Heart left ventricle (tissue), 16 donors: ENCODE measurements at regions not wholly inside any gene's neighbourhood (a gene's known extent, or its start where the extent isn't known, plus 50 kb on each side); places are given as distances from the start of the nearest gene placed in this dataset.

Experiments used
- ATAC-seq, 4 donors: fragments of 200-7000 bp; cut with Tn5 transposase; one replicate each; pipeline ENCODE4 v1.9.1; 2020 to 2022; ENCODE audit warnings: moderate library complexity in 4 of 4, mild to moderate bottlenecking in 3 of 4, moderate number of reproducible peaks in 1 of 4
- DNase-seq, 5 donors: peaks; one replicate each; pipeline ENCODE4 v3.0.0-alpha.2; 2020
- H3K27ac ChIP-seq, 12 donors: fragments of 200-600 bp; sonication (generic) in 4 of 12; one replicate each; pipeline versions ENCODE4 v1.5.0 to v1.8.0; 2016 to 2022; ENCODE audit warnings: mild to moderate bottlenecking in 2 of 12
- H3K27me3 ChIP-seq, 9 donors: fragments of 200-600 bp; sonication (generic) in 2 of 9; one replicate each; pipeline versions ENCODE4 v1.5.1 to v1.8.0; 2016 to 2022; ENCODE audit warnings: mild to moderate bottlenecking in 3 of 9
- H3K36me3 ChIP-seq, 9 donors: fragments of 200-600 bp; sonication (generic) in 2 of 9; one replicate each; pipeline versions ENCODE4 v1.5.0 to v1.8.0; 2018 to 2022; ENCODE audit warnings: mild to moderate bottlenecking in 2 of 9
- H3K4me1 ChIP-seq, 12 donors: fragments of 200-600 bp; sonication (generic) in 4 of 12; one replicate each; pipeline versions ENCODE4 v1.5.0 to v1.8.0; 2016 to 2022; ENCODE audit warnings: mild to moderate bottlenecking in 3 of 12
- H3K4me3 ChIP-seq, 12 donors: fragments of 200-600 bp; sonication (generic) in 4 of 12; one replicate each; pipeline versions ENCODE4 v1.5.0 to v1.8.0; 2017 to 2022; ENCODE audit warnings: mild to moderate bottlenecking in 9 of 12, moderate library complexity in 4 of 12
- H3K9me3 ChIP-seq, 12 donors: fragments of 200-600 bp; sonication (generic) in 4 of 12; one replicate each; pipeline versions ENCODE4 v1.5.0 to v1.8.0; 2016 to 2022; ENCODE audit warnings: mild to moderate bottlenecking in 1 of 12
- POLR2A ChIP-seq, 2 donors: fragments of 450-650 bp; IDR thresholded peaks; one replicate each; pipeline ENCODE4 v1.6.1; 2017; ENCODE audit warnings: antibody characterized with exemption in 2 of 2, mild to moderate bottlenecking in 2 of 2, moderate library complexity in 2 of 2
- WGBS, 4 donors: extraction: QIAGEN DNeasy Blood & Tissue Kit in 2 of 4; methylation state at CpG; one replicate each; pipeline versions ENCODE4 v1.1.5 to v1.1.7; 2013 to 2018; 5-methylcytosine and 5-hydroxymethylcytosine counted together
- intact Hi-C, 10 donors: fragments of 100-400 bp; cut with DNase I; formaldehyde crosslinking; loops; one replicate each; pipeline versions ENCODE4 v1.11.1 to v1.14.2; 2022
- TF ChIP-seq, protein P1 (sequence below), 12 donors: fragments of 200-600 bp; sonication (generic) in 4 of 12; IDR thresholded peaks; one replicate each; pipeline versions ENCODE4 v1.5.0 to v1.8.0; 2018 to 2022; ENCODE audit warnings: antibody characterized with exemption in 12 of 12, mild to moderate bottlenecking in 5 of 12
- donor health status: ischemic (EF 13 %, LVEDD 7.1; RV severe dilation, severe dysfunction).
- donor health status: healthy with polysubstance abuse.
- donor health status: DM: no; HTN: yes; CAD: no.
- donor health status: DM: no; HTN: no; CAD: no.
- donor health status: ischemic (EF 25% LVEDD 6.9; RV normal size, moderate dysfunction).
- donor health status: ischemic (EF 25% LVEDD 5.7; RV mildly dilated, moderate dysfunction).
- donor health status: healthy.
- donor health status: DM: yes; HTN: yes; CAD: no.
- donor health status: ischemic (EF 35%, LVEDD 5.7; RV mildly dilated, moderate dysfunction).
- donor health status: nonischemic (EF 11% LVEDD 7.7; RV severe dilation, severe dysfunction).
- donor health status: DM: yes; HTN: yes; CAD: no.
- donor health status: PGD.
- donor health status: ischemic (EF 29% LVEDD 5.4; RV normal size, mild dysfunction).
- donor health status: nonischemic (EF 23%, LVEDD 6.1; RV moderate dilation, normal function).

DNA sequence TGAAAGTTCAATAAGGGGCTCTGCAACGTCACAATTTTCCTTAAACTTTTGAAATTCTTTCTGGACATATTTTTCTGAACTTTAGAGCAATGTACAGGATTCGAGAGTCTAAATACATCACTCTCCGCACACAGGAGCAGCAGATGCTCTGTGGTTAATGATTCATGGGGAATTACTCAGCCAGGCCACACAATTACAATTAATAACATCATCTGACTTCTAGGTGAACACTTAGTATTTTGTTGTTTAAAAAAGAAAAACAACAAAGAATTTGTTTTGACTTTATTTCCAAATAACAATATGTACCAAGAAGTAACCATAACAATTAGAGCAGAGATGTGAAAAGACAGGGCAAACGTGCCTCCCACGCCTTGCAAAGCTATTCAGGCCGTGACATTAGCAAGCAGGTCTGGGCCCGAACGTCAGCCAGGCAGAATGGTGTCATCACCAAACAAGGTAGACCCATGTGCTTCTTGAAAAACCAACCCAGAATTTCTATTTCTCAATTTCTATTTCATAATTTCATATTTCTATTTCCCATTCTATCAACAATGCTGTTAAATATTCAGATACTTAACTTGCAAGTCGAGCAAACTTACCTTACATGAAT lies 236.3 kb downstream of the COL4A1 start:
- DNase-seq, result no peak
- H3K4me1 ChIP-seq, result no peaks in the 10 kb centered on the region
- intact Hi-C loops, result no loop called here
- no peak for TF ChIP-seq POLR2A (IDR thresholded peaks at IDR 0.05)
- TF ChIP-seq, protein P1, sequence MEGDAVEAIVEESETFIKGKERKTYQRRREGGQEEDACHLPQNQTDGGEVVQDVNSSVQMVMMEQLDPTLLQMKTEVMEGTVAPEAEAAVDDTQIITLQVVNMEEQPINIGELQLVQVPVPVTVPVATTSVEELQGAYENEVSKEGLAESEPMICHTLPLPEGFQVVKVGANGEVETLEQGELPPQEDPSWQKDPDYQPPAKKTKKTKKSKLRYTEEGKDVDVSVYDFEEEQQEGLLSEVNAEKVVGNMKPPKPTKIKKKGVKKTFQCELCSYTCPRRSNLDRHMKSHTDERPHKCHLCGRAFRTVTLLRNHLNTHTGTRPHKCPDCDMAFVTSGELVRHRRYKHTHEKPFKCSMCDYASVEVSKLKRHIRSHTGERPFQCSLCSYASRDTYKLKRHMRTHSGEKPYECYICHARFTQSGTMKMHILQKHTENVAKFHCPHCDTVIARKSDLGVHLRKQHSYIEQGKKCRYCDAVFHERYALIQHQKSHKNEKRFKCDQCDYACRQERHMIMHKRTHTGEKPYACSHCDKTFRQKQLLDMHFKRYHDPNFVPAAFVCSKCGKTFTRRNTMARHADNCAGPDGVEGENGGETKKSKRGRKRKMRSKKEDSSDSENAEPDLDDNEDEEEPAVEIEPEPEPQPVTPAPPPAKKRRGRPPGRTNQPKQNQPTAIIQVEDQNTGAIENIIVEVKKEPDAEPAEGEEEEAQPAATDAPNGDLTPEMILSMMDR (IDR thresholded peaks at IDR 0.05), result no peak
- H3K9me3 ChIP-seq, result peaks cover 0 to 2% (median 0%) of the 10 kb centered on the region in 12 donors
- no peaks in the 10 kb centered on the region for H3K36me3 ChIP-seq
- ATAC-seq, result no peak
- H3K27ac ChIP-seq, result no peak overlapping the region
- WGBS, 4 donors, result 82 to 86% (median 84%) methylated on average over 9 of the region's 9 CpGs
- H3K4me3 ChIP-seq, result no peak overlapping the region
- H3K27me3 ChIP-seq, result no peaks in the 10 kb centered on the region

DNA sequence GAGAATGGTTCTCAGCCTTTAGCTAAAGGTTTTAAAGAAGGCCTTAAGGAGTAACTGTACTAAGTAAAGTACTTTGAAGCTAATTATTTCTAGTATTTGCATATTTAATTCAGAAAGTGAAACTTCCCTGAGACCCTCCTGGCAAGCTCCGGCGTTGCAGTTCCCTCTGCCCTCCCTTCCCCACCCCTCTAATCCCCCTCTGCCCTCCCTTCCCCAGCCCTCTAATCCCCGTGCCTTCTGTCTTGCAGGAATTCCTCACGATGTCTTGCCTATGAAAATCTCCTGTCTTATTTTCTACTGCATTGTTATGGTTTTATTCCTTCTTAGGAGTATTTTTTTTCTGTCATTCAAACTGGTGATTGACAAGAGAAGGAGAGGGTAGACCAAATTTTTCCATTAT lies 236.9 kb downstream of the COL4A1 start:
- Histone ChIP-seq H3K9me3 (no peaks in the 10 kb centered on the region), H3K4me3 (no peak overlapping the region), H3K36me3 (no peaks in the 10 kb centered on the region), H3K4me1 (no peaks in the 10 kb centered on the region), H3K27me3 (no peaks in the 10 kb centered on the region), H3K27ac (no peak overlapping the region)
- DNase-seq, result no peak
- WGBS, 4 donors, result 37 to 64% (median 49%) methylated on average over 4 of the region's 4 CpGs
- intact Hi-C loops, result no loop called here
- ATAC-seq, result no peak
- TF ChIP-seq POLR2A (IDR thresholded peaks at IDR 0.05), result no peak
- TF ChIP-seq, protein P1 (IDR thresholded peaks at IDR 0.05), result no peak

DNA sequence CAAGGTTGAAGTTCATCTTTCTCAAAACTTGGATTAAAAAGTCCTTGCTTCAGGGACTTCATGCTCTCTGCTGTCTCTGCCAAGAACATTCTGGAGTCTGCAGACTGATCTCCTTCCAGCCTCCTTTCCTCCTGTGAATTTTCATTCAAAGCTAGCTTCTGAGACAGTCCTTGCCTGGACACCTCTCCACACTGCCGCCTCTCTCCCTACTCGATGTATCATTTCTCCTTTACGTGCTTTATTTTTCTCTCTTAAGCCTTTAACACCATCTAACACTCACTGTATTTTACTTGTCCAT lies 238.8 kb downstream of the COL4A1 start:
- WGBS, 4 donors, result 85 to 93% (median 88%) methylated on average over 3 of the region's 3 CpGs
- intact Hi-C loops, result no loop called here
- Histone ChIP-seq H3K27ac (no peak overlapping the region), H3K4me1 (peaks cover 0 to 8% (median 0%) of the 10 kb centered on the region in 12 donors), H3K27me3 (no peaks in the 10 kb centered on the region), H3K4me3 (no peak overlapping the region), H3K9me3 (no peaks in the 10 kb centered on the region), H3K36me3 (no peaks in the 10 kb centered on the region)
- peak in 2 of 4 donors; percentile 68 to 80 for ATAC-seq
- TF ChIP-seq, protein P1 (IDR thresholded peaks at IDR 0.05), result no peak
- TF ChIP-seq POLR2A (IDR thresholded peaks at IDR 0.05), result no peak
- no peak for DNase-seq

DNA sequence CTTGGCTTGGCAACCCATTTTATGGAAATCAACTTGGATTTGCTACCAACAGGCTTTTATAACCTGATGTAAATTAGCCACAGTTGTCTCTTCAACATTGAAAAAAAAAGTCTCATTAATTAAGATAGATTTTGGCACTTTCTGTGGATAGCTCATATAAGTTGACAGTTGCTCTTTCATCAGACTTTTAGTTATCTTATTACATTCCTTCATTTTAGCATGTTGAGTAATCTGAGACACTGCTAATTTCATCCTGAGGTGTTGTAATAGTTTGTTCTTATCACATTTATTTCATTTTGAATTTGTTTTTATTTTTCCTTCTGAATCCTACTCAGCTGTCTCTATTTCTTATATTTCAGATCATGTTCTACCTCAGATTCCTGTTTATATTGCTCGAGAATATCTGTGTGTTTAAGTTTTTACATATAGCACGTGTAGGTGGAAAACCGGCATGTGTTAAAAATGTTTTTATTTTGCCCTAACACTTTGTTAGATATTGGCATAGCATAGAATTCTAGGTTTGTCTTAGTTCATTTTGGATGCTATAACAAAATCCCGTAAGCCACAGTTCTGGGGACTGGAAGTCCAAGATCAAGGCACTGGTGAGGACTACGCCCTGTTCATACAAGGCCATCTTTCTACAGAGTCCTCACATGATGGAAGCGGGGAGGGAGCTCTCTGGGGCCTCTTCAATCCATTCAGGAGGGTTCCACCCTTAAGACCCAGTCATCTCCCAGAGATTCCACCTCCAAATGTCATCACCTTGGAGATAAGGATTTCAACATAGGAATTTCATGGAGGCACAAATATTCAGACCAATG lies 239.4 kb downstream of the COL4A1 start:
- DNase-seq (no peak), ATAC-seq (peak in 3 of 4 donors; percentile 37 to 91 (median 87))
- TF ChIP-seq POLR2A (IDR thresholded peaks at IDR 0.05), result no peak
- TF ChIP-seq, protein P1 (IDR thresholded peaks at IDR 0.05), result no peak
- no peak overlapping the region for H3K27ac ChIP-seq
- no peaks in the 10 kb centered on the region for H3K36me3 ChIP-seq
- no peaks in the 10 kb centered on the region for H3K9me3 ChIP-seq
- H3K4me1 ChIP-seq, result peaks cover 0 to 12% (median 0%) of the 10 kb centered on the region in 12 donors
- 89 to 90% (median 89%) methylated on average over 6 of the region's 6 CpGs for WGBS, 4 donors
- no peaks in the 10 kb centered on the region for H3K27me3 ChIP-seq
- intact Hi-C loops, result no loop called here
- no peak overlapping the region for H3K4me3 ChIP-seq
